Astrocyte of the cerebellum (primary cell): ENCODE measurements at regions not wholly inside any gene's neighbourhood (a gene's known extent, or its start where the extent isn't known, plus 50 kb on each side); places are given as distances from the start of the nearest gene placed in this dataset.

Source experiments
- DNase-seq: peaks from one replicate; pipeline ENCODE4 v3.0.0-alpha.2; 2011; ENCODE audit warnings: low read depth
- H3K4me3 ChIP-seq: 2 replicates; pipeline ENCODE4 v1.5.1; 2011; ENCODE audit warnings: mild to moderate bottlenecking, low read depth, low read length, moderate library complexity
- CTCF ChIP-seq: IDR thresholded peaks from 2 replicates; pipeline ENCODE4 v1.5.1; 2012; ENCODE audit warnings: low read length, low read depth, moderate library complexity, mild to moderate bottlenecking; ENCODE audit errors: missing control alignments
- in situ Hi-C: cut with HindIII; loops from 2 replicates; pipeline ENCODE4 v1.10.0; 2017; ENCODE audit warnings: low sequenced_read_pairs

- H3K4me3 ChIP-seq = no peak overlapping the region
- in situ Hi-C loops = no loop called here
- DNase-seq = no peak
- no peak for TF ChIP-seq CTCF
Measured at GRCh38 chr2:128754246-128754724, 435.6 kb upstream of the HS6ST1 start.

GRCh38 chr2:128755695-128756364 is 437.2 kb upstream of the HS6ST1 start:
- no peak for DNase-seq
- in situ Hi-C loops = no loop called here
- TF ChIP-seq CTCF = no peak
- H3K4me3 ChIP-seq = no peak overlapping the region

DNA sequence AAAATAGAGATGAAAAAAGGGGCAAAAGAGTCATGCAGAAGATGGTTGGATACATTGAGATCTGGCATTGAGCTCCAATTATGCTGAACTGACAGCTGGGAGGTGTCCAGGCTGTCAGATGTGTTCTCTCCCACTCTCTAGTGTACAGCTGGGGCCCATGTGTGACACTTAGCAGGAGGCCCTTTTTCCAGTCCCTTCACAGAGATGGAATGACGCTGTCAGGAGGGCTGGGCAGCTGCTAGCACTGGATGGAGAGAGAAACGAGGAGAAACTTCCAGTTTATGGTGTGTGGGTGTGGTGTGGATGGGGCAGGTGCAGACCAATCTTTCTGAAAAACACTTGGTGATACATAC is 437.7 kb upstream of the HS6ST1 start:
- H3K4me3 ChIP-seq = no peak overlapping the region
- TF ChIP-seq CTCF = no peak
- DNase-seq = no peak
- in situ Hi-C loops = no loop called here

GRCh38 chr2:128765811-128766210 is 447.1 kb upstream of the HS6ST1 start:
- no peak for DNase-seq
- in situ Hi-C loops = no loop called here
- TF ChIP-seq CTCF = no peak
- no peak overlapping the region for H3K4me3 ChIP-seq

DNA sequence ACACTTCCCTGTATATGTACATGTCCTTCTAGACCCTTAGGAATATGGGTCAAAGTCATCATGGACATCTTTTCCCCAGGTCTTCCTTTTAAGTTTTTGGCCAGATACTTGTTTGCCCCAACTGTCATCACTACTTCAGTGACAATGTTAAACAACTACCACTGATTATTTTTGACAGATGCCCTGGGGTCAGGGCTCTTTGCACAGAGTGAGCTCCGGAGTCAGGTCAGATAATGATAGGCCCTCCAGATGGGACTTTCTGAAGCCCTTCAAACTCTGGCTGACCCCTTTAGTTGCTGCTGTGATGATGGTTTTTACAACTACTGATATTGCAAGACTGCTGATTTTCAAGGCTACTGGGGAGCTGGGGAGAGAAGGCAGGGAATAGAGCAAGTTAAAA is 449.4 kb upstream of the HS6ST1 start:
- H3K4me3 ChIP-seq = no peak overlapping the region
- DNase-seq = no peak
- no peak for TF ChIP-seq CTCF
- in situ Hi-C loops = no loop called here

DNA sequence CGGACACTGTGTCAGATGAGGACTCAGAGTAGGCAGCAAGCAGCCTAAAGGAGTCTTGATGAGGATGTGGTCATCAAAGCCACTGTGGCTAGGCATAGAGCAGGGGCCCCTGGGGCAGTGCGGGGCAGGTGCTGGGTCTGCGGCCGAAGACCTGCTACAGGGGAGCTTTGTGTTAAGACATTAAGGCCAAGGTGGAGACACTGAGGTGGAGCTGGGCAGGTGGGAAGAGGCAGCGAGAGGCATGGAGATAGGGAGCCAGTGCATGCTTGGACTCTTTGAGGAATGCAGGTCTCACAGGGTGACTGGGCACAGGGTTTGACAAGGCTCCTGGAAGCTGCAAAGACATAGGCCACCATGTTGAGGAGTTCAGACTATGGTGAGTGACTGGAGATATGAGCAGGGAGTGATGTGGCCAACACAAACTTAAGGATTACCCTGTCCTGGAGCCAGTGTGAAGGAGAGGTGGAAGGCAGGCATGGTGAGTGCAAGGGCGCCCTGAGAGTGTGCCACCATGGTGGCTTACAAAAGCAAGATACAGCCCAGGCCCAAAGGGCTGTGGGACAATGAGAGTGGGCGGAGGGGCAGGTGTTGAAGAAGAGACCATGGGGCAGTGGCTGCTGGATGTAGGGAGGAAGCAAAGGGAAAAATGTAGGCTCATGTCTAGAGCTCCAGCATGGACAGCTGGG is 450.9 kb upstream of the HS6ST1 start:
- no peak overlapping the region for H3K4me3 ChIP-seq
- DNase-seq = no peak
- TF ChIP-seq CTCF = no peak
- in situ Hi-C loops = no loop called here
